K562 (cell line): ENCODE measurements at regions not wholly inside any gene's neighbourhood (a gene's known extent, or its start where the extent isn't known, plus 50 kb on each side); places are given as distances from the start of the nearest gene placed in this dataset.

Source experiments
- BMI1 ChIP-seq: fragments of 150-350 bp; IDR thresholded peaks from 2 replicates; pipeline ENCODE4 v1.6.1; 2014; ENCODE audit warnings: low read length
- NFE2L1 ChIP-seq: fragments of 450-650 bp; IDR thresholded peaks from 2 replicates; pipeline ENCODE4 v1.6.1; 2016; ENCODE audit warnings: missing genetic modification characterization, low read depth, mild to moderate bottlenecking, missing compliant biosample characterization, moderate library complexity, borderline replicate concordance
- TCF7 ChIP-seq: sonication (generic); IDR thresholded peaks from 2 replicates; pipeline ENCODE4 v1.6.1; 2016; ENCODE audit warnings: antibody characterized with exemption, borderline replicate concordance
- TGIF2 ChIP-seq: sonication (generic); formaldehyde crosslinking; IDR thresholded peaks from 2 replicates; pipeline ENCODE4 v1.8.1; 2022; ENCODE audit warnings: mild to moderate bottlenecking, missing genetic modification reagents, moderate library complexity
- TF ChIP-seq, protein P1 (sequence below): sonication (generic); formaldehyde crosslinking; IDR thresholded peaks from 2 replicates; pipeline ENCODE4 v1.8.1; 2022; ENCODE audit warnings: missing genetic modification reagents

DNA sequence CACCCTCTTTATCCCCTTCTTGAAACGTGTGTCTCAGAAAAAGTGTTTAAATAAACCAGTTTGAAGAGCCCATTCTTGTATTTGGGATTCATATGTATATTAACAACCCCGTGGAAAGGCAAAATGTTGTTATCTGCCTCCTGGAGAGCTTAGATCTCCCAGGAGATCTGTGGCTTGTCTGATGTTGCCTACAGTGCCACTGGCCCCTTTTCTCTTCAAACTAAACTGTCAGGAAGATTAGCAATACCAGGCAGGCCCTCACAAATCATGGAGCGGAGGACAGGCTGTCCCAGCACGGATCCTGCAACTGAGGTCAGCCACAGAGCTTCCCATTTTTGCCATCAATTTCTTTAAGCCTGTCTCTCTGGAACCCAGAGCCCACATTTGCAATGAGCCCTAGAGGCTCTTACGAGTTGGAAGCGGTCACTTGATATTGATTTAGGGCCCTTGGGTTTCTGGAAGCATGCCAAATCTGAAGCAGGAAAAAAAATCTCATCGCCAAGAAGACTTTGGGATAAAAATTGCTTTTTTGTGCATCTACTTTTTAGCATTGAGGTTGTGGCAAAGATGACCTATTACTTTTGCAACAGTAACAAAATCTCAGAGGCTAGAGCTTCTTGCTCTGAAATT, 234.1 kb downstream of the OPA1 start:
- TF ChIP-seq BMI1 (no peak), NFE2L1 (tag) (no peak), TGIF2 (CRISPR knock-in tag) (no peak), TCF7 (no peak)
- TF ChIP-seq, protein P1, sequence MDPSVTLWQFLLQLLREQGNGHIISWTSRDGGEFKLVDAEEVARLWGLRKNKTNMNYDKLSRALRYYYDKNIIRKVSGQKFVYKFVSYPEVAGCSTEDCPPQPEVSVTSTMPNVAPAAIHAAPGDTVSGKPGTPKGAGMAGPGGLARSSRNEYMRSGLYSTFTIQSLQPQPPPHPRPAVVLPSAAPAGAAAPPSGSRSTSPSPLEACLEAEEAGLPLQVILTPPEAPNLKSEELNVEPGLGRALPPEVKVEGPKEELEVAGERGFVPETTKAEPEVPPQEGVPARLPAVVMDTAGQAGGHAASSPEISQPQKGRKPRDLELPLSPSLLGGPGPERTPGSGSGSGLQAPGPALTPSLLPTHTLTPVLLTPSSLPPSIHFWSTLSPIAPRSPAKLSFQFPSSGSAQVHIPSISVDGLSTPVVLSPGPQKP (CRISPR knock-in tag), result no peak
